IMR-90 (cell line): ENCODE measurements at regions not wholly inside any gene's neighbourhood (a gene's known extent, or its start where the extent isn't known, plus 50 kb on each side); places are given as distances from the start of the nearest gene placed in this dataset.

ENCODE experiments used
- ATAC-seq: fragments of 200-7000 bp; cut with Tn5 transposase; 2 replicates; pipeline ENCODE4 v1.9.1; 2020; ENCODE audit warnings: low read depth, mild to moderate bottlenecking, moderate library complexity
- BruUV-seq: library from RNA; stranded (reverse); fragments of 400-500 nt; replicated peaks from 2 replicates; lab custom pipeline; 2021; lab: Mats Ljungman, UMichigan
- CTCF ChIA-PET: fragments of 300-600 bp; formaldehyde crosslinking; extraction: SDS; loops from one replicate; lab custom pipeline; 2021; ENCODE audit warnings: antibody characterized with exemption; lab: Yijun Ruan, JAX
- POLR2A ChIA-PET: fragments of 300-600 bp; sonication (Branson Sonifier 250); formaldehyde crosslinking; loops from one replicate; lab custom pipeline; 2022; ENCODE audit warnings: antibody characterized with exemption; ENCODE audit not compliant: unreplicated experiment; lab: Charles Lee
- DNase-seq: peaks from one replicate; pipeline ENCODE4 v3.0.0; 2013
- H2AFZ ChIP-seq: replicated peaks from 2 replicates; pipeline ENCODE3; 2013; ENCODE audit warnings: low read length, mild to moderate bottlenecking; ENCODE audit not compliant: poor library complexity
- H2AK5ac ChIP-seq: 2 replicates; pipeline ENCODE4 v1.6.1; 2013; ENCODE audit warnings: low read depth, low read length, inconsistent platforms
- H2AK9ac ChIP-seq: replicated peaks from 2 replicates; pipeline ENCODE3; 2013; ENCODE audit warnings: mild to moderate bottlenecking, low read depth, low read length, moderate library complexity; ENCODE audit not compliant: poor library complexity
- H2BK120ac ChIP-seq: 2 replicates; pipeline ENCODE4 v1.6.1; 2013; ENCODE audit warnings: low read depth, low read length, inconsistent platforms
- H2BK15ac ChIP-seq: 3 replicates; pipeline ENCODE4 v1.6.1; 2013; ENCODE audit warnings: low read depth, low read length, inconsistent platforms
- H2BK20ac ChIP-seq: 2 replicates; pipeline ENCODE4 v1.6.1; 2013; ENCODE audit warnings: low read depth, mild to moderate bottlenecking, inconsistent platforms, low read length, moderate library complexity
- H2BK5ac ChIP-seq: 2 replicates; pipeline ENCODE4 v1.6.1; 2013; ENCODE audit warnings: mild to moderate bottlenecking, low read depth, low read length, inconsistent platforms; ENCODE audit not compliant: poor library complexity, severe bottlenecking
- H3K14ac ChIP-seq: replicated peaks from 2 replicates; pipeline ENCODE4 v1.6.1; 2013; ENCODE audit warnings: low read depth, low read length, inconsistent platforms
- H3K18ac ChIP-seq: 2 replicates; pipeline ENCODE4 v1.6.1; 2013; ENCODE audit warnings: low read depth, low read length, control low read depth
- H3K23ac ChIP-seq: 2 replicates; pipeline ENCODE4 v1.6.1; 2013; ENCODE audit warnings: low read depth, low read length, inconsistent platforms
- H3K27ac ChIP-seq: 2 replicates; pipeline ENCODE4 v1.5.1; 2013; ENCODE audit warnings: mild to moderate bottlenecking, control low read depth, low read length; ENCODE audit not compliant: insufficient read depth
- H3K27me3 ChIP-seq: 2 replicates; pipeline ENCODE4 v1.6.1; 2013; ENCODE audit warnings: low read length; ENCODE audit not compliant: control insufficient read depth, insufficient read depth
- H3K36me3 ChIP-seq: 2 replicates; pipeline ENCODE4 v1.6.1; 2013; ENCODE audit warnings: low read length, mixed read lengths; ENCODE audit not compliant: control insufficient read depth, insufficient read depth
- H3K4ac ChIP-seq: 2 replicates; pipeline ENCODE4 v1.6.1; 2013; ENCODE audit warnings: low read depth, low read length, inconsistent platforms
- H3K4me1 ChIP-seq: 2 replicates; pipeline ENCODE4 v1.6.1; 2013; ENCODE audit warnings: low read length, mixed read lengths; ENCODE audit not compliant: control insufficient read depth, insufficient read depth
- H3K4me2 ChIP-seq: 2 replicates; pipeline ENCODE4 v1.6.1; 2013; ENCODE audit warnings: low read depth, mild to moderate bottlenecking, control low read depth, low read length, moderate library complexity
- H3K4me3 ChIP-seq: 2 replicates; pipeline ENCODE4 v1.5.1; 2013; ENCODE audit warnings: low read depth, mild to moderate bottlenecking, control low read depth, low read length, moderate library complexity; ENCODE audit not compliant: insufficient read depth
- H3K56ac ChIP-seq: 2 replicates; pipeline ENCODE4 v1.6.1; 2013; ENCODE audit warnings: low read length, inconsistent platforms; ENCODE audit not compliant: insufficient read depth; ENCODE audit errors: extremely low read depth
- H3K79me1 ChIP-seq, 2 experiments: 2 replicates each; pipeline ENCODE4 v1.6.1; 2013; ENCODE audit warnings: low read length in 2 of 2, inconsistent platforms in 1 of 2, low read depth in 1 of 2
- H3K9ac ChIP-seq: 2 replicates; pipeline ENCODE4 v1.6.1; 2013; ENCODE audit warnings: low read depth, low read length, control low read depth
- H3K9me1 ChIP-seq: 2 replicates; pipeline ENCODE4 v1.6.1; 2013; ENCODE audit warnings: low read length, inconsistent platforms; ENCODE audit not compliant: insufficient read depth
- H3K9me3 ChIP-seq: 2 replicates; pipeline ENCODE4 v1.6.1; 2013; ENCODE audit warnings: low read length; ENCODE audit not compliant: control insufficient read depth, insufficient read depth
- H4K20me1 ChIP-seq: 2 replicates; pipeline ENCODE4 v1.6.1; 2013; ENCODE audit warnings: low read length, inconsistent platforms; ENCODE audit not compliant: insufficient read depth
- H4K5ac ChIP-seq: 2 replicates; pipeline ENCODE4 v1.6.1; 2013; ENCODE audit warnings: mild to moderate bottlenecking, low read depth, low read length, control low read depth
- H4K8ac ChIP-seq, 2 experiments: 2 replicates each; pipeline ENCODE4 v1.6.1; 2013; ENCODE audit warnings: low read depth in 2 of 2, low read length in 2 of 2, control low read depth in 1 of 2, inconsistent platforms in 1 of 2
- H4K91ac ChIP-seq: 2 replicates; pipeline ENCODE4 v1.6.1; 2013; ENCODE audit warnings: low read depth, low read length, inconsistent platforms; ENCODE audit not compliant: insufficient read depth
- FOS ChIP-seq: fragments of 150-350 bp; IDR thresholded peaks from 2 replicates; pipeline ENCODE4 v1.6.1; 2016; ENCODE audit warnings: low read depth, low read length
- MAFK ChIP-seq: IDR thresholded peaks from 2 replicates; pipeline ENCODE4 v1.6.1; 2012; ENCODE audit warnings: low read depth, low read length, improper control_type of control experiment
- POLR2A ChIP-seq: IDR thresholded peaks from 2 replicates; pipeline ENCODE4 v1.6.1; 2012; ENCODE audit warnings: mild to moderate bottlenecking, low read depth, low read length
- RAD21 ChIP-seq: IDR thresholded peaks from 2 replicates; pipeline ENCODE4 v1.6.1; 2012; ENCODE audit warnings: low read length, improper control_type of control experiment
- RCOR1 ChIP-seq: IDR thresholded peaks from 2 replicates; pipeline ENCODE4 v1.6.1; 2012; ENCODE audit warnings: mild to moderate bottlenecking, low read length, improper control_type of control experiment; ENCODE audit not compliant: insufficient replicate concordance
- SMC3 ChIP-seq: fragments of 150-350 bp; IDR thresholded peaks from 2 replicates; pipeline ENCODE4 v1.6.1; 2016; ENCODE audit warnings: low read depth, mild to moderate bottlenecking, antibody characterized with exemption, low read length, moderate library complexity
- WGBS, 2 experiments: methylation state at CpG; one replicate each; pipeline versions ENCODE4 v1.1.5 to v1.1.7; 2013; ENCODE audit warnings: missing lambda C conversion rate in 2 of 2; ENCODE audit not compliant: insufficient read length in 1 of 2; ENCODE audit errors: extremely low coverage in 2 of 2; 5-methylcytosine and 5-hydroxymethylcytosine counted together
- dilution Hi-C: fragments of 300-500 bp; cut with HindIII; formaldehyde crosslinking; loops from one replicate; pipeline ENCODE4 v1.14.3; 2018; ENCODE audit warnings: low sequenced_read_pairs; ENCODE audit not compliant: unreplicated experiment
- in situ Hi-C: fragments of 300-500 bp; cut with MboI; formaldehyde crosslinking; loops from 3 replicates; pipeline ENCODE4 v1.14.3; 2019; ENCODE audit warnings: low sequenced_read_pairs, inconsistent platforms, mixed read lengths
- intact Hi-C: fragments of 100-400 bp; cut with micrococcal nuclease; formaldehyde crosslinking; loops from 2 replicates; pipeline ENCODE4 v1.10.0; 2022

DNA sequence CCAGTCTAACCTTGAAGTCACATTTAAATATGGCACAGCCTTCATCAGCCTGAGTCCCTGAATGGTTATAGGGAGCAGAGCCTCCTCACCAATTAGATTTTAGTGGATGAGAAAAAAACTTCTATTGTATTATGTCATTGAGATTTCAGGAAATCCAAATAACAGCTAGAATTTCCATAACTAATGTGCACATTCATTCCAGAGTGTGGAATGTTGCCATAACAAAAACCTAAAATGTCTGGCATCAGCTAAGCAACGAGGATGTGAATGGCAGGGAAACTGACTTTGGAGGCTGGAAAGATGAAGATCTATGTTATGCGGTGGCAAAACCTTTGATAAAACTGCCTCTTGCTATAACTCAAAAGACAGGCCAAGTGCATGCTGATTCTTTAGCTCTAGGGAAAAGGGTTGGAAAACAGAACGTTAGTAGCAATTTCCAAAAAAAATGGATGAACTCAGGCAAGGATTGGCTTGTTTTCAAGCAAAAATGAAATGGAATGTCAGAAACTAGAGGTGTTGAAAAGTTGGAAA is 91.3 kb upstream of the NFIB start:
- Histone ChIP-seq H3K23ac (no peak overlapping the region), H2BK120ac (no peak overlapping the region), H2BK5ac (no peak overlapping the region), H3K4me2 (no peak overlapping the region), H3K4me3 (no peak overlapping the region), H2BK20ac (no peak overlapping the region), H3K36me3 (no peaks in the 10 kb centered on the region), H3K4ac (no peak overlapping the region), H3K18ac (no peak overlapping the region), H3K9me3 (no peaks in the 10 kb centered on the region), H4K5ac (no peak overlapping the region), H3K27ac (no peak overlapping the region), H3K9me1 (no peaks in the 10 kb centered on the region), H2AK5ac (no peak overlapping the region), H2BK15ac (no peak overlapping the region), H3K56ac (no peak overlapping the region), H3K27me3 (peaks cover 51% of the 10 kb centered on the region), H3K9ac (no peak overlapping the region), H3K4me1 (peaks cover 2% of the 10 kb centered on the region; the same call in 1 of the 2 replicates), H2AFZ (no peak overlapping the region), H2AK9ac (no peak overlapping the region), H4K91ac (no peak overlapping the region), H4K8ac (no peak overlapping the region), H3K14ac (no peak overlapping the region), H4K20me1 (no peaks in the 10 kb centered on the region), H3K79me1 (no peaks in the 10 kb centered on the region)
- dilution Hi-C loops = no loop called here
- DNase-seq = no peak
- POLR2A ChIA-PET = no interaction called here
- in situ Hi-C loops = no loop called here
- no TSS peak for BruUV-seq
- no peak for ATAC-seq
- TF ChIP-seq RAD21 (no peak), RCOR1 (no peak), MAFK (no peak), POLR2A (no peak), SMC3 (no peak), FOS (no peak)
- 83% methylated on average over 1 of the region's 3 CpGs; no CpG with 5 or more reads in 1 of the 2 experiments for WGBS, 2 experiments
- intact Hi-C loops = no loop called here
- CTCF ChIA-PET = no interaction called here
